Smooth muscle cell (in vitro differentiated cells): ENCODE measurements at regions not wholly inside any gene's neighbourhood (a gene's known extent, or its start where the extent isn't known, plus 50 kb on each side); places are given as distances from the start of the nearest gene placed in this dataset.
"Not testable (repeated sequence)": the region's sequence is repeated elsewhere in the genome, so short reads cannot be mapped to it uniquely, and the experiment has no call there.

Experiments used
- DNase-seq: peaks from one replicate; lab custom pipeline; 2025; ENCODE audit not compliant: unreplicated experiment; lab: John Stamatoyannopoulos, UW
- H2AFZ ChIP-seq: fragments of 200-600 bp; sonication (generic); 2 replicates; pipeline ENCODE4 v1.6.0; 2016; ENCODE audit warnings: antibody characterized with exemption, low read depth, mild to moderate bottlenecking
- H3F3A ChIP-seq: fragments of 200-600 bp; sonication (generic); 2 replicates; pipeline ENCODE4 v1.6.0; 2017; ENCODE audit warnings: antibody characterized with exemption, low read depth
- H3K27ac ChIP-seq: fragments of 200-600 bp; sonication (generic); 2 replicates; pipeline ENCODE4 v1.5.1; 2016; ENCODE audit warnings: low read depth, mild to moderate bottlenecking
- H3K27me3 ChIP-seq: fragments of 200-600 bp; sonication (generic); 2 replicates; pipeline ENCODE4 v1.6.1; 2016; ENCODE audit warnings: low read depth, mild to moderate bottlenecking
- H3K36me3 ChIP-seq: fragments of 200-600 bp; sonication (generic); 2 replicates; pipeline ENCODE4 v1.5.1; 2016; ENCODE audit warnings: low read depth
- H3K4me1 ChIP-seq: fragments of 200-600 bp; sonication (generic); 2 replicates; pipeline ENCODE4 v1.5.1; 2016; ENCODE audit warnings: low read depth
- H3K4me2 ChIP-seq: fragments of 200-600 bp; sonication (generic); 2 replicates; pipeline ENCODE4 v1.6.0; 2016; ENCODE audit warnings: mild to moderate bottlenecking
- H3K4me3 ChIP-seq: fragments of 200-600 bp; sonication (generic); 2 replicates; pipeline ENCODE4 v1.5.1; 2016; ENCODE audit warnings: mild to moderate bottlenecking
- H3K79me2 ChIP-seq: fragments of 200-600 bp; sonication (generic); 2 replicates; pipeline ENCODE4 v1.6.0; 2016; ENCODE audit warnings: low read depth, mild to moderate bottlenecking
- H3K9ac ChIP-seq: fragments of 200-600 bp; sonication (generic); 2 replicates; pipeline ENCODE4 v1.6.0; 2016; ENCODE audit warnings: low read depth
- H3K9me3 ChIP-seq: fragments of 200-600 bp; sonication (generic); replicated peaks from 2 replicates; pipeline ENCODE4 v1.5.1; 2016; ENCODE audit warnings: low read depth
- H4K20me1 ChIP-seq: fragments of 200-600 bp; sonication (generic); 2 replicates; pipeline ENCODE4 v1.6.0; 2016; ENCODE audit warnings: low read depth
- WGBS: methylation state at CpG from one replicate; pipeline ENCODE4 v1.1.7; 2016; ENCODE audit warnings: low lambda C conversion rate; 5-methylcytosine and 5-hydroxymethylcytosine counted together
- TF ChIP-seq, protein P1 (sequence below): fragments of 200-600 bp; sonication (generic); IDR thresholded peaks from 2 replicates; pipeline ENCODE4 v1.5.1; 2017; ENCODE audit warnings: borderline replicate concordance, mild to moderate bottlenecking, antibody characterized with exemption; ENCODE audit not compliant: insufficient read depth, poor library complexity, severe bottlenecking

DNA sequence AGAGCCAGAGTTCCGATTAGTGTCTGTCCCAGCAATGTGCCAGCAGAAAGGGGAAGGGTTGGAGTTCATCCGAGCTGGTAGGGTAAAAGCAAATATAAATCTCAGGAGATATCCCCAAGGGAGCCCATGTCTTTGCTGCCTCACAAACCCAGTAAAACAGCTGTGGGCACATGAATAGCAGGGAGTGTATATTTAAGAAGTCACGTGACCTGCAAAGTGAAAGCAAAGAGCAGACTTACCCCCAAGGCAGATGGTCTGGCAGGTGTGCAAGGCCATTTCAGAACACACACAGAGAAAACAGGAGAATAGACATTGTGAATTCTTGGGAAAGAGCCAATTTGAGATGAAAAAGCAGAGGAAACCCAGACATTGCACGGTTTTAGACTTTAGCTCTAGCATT, 653.4 kb downstream of the TGIF2LX start:
- WGBS, result 91% methylated on average over 2 of the region's 4 CpGs
- H4K20me1 ChIP-seq, H3K4me2 ChIP-seq, H3K27ac ChIP-seq, H3K27me3 ChIP-seq, H2AFZ ChIP-seq, H3K9ac ChIP-seq, H3K4me1 ChIP-seq, H3K36me3 ChIP-seq, DNase-seq, H3K79me2 ChIP-seq, H3F3A ChIP-seq, H3K4me3 ChIP-seq, H3K9me3 ChIP-seq: not testable (repeated sequence)

DNA sequence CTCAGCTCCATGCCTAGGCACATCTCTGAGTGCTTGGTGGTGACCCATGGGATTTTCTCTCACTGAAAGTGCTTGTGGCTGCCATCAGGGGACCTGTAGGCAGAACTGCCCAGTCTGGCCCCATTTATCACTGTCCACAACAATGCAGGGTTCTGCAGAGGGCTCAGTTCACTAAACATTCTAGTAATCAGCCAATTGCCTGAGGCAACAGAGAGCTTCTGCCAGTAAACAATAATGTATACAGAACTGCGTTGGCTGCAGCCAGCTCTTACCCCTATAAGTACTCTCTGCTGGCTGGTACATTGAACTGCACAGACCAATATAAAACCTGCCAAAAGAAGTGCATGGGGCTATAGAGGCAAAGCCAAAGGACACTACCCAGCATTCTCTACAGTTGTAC, 680.2 kb downstream of the TGIF2LX start:
- not testable (repeated sequence) for DNase-seq, H3K36me3 ChIP-seq, H3F3A ChIP-seq, H3K4me3 ChIP-seq, H3K79me2 ChIP-seq, H4K20me1 ChIP-seq, H3K9me3 ChIP-seq, H2AFZ ChIP-seq, H3K4me2 ChIP-seq, H3K9ac ChIP-seq, H3K4me1 ChIP-seq, H3K27ac ChIP-seq, H3K27me3 ChIP-seq
- WGBS, result 65% methylated on average over 1 of the region's 1 CpG

DNA sequence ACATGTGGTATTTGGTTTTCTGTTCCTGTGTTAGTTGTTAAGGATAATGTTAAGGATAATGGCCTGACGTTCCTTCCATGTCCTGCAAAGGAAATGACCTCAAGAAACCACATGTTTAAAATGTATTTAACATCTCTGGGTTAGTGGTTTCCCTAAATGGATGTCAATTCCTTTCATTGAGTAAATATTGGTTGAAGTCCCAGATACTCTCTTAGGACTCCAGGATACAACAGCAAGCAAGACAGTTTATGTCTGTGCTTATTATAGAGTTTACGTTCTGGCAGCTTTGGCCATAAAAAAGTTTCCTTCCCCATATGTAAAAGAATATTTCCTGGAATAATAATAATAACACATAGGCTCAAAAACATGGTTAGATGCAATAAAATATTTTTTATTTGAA, 684.0 kb downstream of the TGIF2LX start:
- H3K4me3 ChIP-seq, H4K20me1 ChIP-seq, H3K9ac ChIP-seq, DNase-seq, H3K27me3 ChIP-seq, H3K36me3 ChIP-seq, H3F3A ChIP-seq, H3K27ac ChIP-seq, H3K4me1 ChIP-seq, H3K9me3 ChIP-seq, H3K79me2 ChIP-seq, H3K4me2 ChIP-seq: not testable (repeated sequence)
- peak overlapping the region; percentile 49 for H2AFZ ChIP-seq
- WGBS, result 43% methylated on average over 2 of the region's 2 CpGs

DNA sequence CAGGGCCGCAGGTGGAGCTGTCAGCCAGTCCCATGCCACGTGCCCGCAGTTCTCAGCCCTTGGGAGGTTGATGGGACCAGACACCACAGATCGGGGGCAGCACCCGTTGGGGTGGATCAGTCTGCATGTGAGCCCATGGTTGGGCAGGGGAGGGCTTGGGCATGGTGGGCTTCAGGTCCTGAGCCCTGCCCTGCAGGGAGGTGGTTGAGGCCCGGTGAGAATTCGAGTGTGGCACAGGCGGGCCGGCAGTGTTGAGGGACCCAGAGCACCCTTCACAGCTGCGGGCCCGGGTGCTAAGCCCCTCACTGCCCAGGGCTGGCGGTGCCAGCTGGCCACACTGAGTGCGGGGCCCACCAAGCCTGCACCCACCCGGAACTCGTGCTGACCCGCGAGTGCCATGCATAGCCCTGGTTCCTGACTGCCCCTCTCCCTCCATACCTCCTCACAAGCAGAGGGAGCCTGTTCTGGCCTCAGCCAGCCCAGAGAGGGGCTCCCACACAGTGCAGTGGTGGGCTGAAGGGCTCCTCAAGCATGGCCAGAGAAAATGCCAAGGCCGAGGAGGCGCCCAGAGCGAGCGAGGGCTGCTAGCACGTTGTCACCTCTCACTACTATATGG, 696.1 kb downstream of the TGIF2LX start:
- Histone ChIP-seq H2AFZ (no peak overlapping the region), H3K36me3 (no peaks in the 10 kb centered on the region), H3K4me2 (no peak overlapping the region), H3K79me2 (no peaks in the 10 kb centered on the region), H4K20me1 (no peaks in the 10 kb centered on the region), H3F3A (no peaks in the 10 kb centered on the region), H3K9me3 (no peaks in the 10 kb centered on the region), H3K4me3 (no peak overlapping the region), H3K27ac (no peak overlapping the region), H3K9ac (no peak overlapping the region), H3K27me3 (no peaks in the 10 kb centered on the region), H3K4me1 (no peaks in the 10 kb centered on the region)
- WGBS, result 97% methylated on average over 11 of the region's 22 CpGs
- TF ChIP-seq, protein P1, sequence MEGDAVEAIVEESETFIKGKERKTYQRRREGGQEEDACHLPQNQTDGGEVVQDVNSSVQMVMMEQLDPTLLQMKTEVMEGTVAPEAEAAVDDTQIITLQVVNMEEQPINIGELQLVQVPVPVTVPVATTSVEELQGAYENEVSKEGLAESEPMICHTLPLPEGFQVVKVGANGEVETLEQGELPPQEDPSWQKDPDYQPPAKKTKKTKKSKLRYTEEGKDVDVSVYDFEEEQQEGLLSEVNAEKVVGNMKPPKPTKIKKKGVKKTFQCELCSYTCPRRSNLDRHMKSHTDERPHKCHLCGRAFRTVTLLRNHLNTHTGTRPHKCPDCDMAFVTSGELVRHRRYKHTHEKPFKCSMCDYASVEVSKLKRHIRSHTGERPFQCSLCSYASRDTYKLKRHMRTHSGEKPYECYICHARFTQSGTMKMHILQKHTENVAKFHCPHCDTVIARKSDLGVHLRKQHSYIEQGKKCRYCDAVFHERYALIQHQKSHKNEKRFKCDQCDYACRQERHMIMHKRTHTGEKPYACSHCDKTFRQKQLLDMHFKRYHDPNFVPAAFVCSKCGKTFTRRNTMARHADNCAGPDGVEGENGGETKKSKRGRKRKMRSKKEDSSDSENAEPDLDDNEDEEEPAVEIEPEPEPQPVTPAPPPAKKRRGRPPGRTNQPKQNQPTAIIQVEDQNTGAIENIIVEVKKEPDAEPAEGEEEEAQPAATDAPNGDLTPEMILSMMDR, result no peak
- no peak for DNase-seq

DNA sequence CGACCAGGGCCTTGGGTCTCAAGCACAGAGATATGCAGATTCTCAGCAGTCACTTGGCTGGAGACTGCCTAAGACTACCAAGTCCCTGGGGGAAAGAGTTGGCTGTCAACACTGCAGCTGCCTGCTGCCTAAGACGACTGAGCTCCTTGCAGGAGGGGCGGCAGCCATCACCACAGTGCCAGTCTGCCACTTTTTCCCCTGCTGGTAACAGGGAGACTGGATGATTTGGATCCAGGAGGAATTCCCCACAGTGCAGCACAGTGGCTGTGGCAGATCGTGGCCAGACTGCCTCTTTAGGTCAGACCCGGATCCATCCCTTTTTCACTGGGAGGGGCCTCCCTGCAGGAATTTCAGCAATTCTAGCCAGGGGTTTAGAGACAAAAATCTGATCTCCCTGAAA, 743.5 kb downstream of the TGIF2LX start:
- H3K36me3 ChIP-seq, H3K4me3 ChIP-seq, H3K9me3 ChIP-seq, H3K27ac ChIP-seq, H3K27me3 ChIP-seq, H4K20me1 ChIP-seq, H3F3A ChIP-seq, H3K79me2 ChIP-seq, H3K4me2 ChIP-seq, H3K4me1 ChIP-seq, H2AFZ ChIP-seq, H3K9ac ChIP-seq, DNase-seq: not testable (repeated sequence)
- 60% methylated on average over 5 of the region's 5 CpGs for WGBS

DNA sequence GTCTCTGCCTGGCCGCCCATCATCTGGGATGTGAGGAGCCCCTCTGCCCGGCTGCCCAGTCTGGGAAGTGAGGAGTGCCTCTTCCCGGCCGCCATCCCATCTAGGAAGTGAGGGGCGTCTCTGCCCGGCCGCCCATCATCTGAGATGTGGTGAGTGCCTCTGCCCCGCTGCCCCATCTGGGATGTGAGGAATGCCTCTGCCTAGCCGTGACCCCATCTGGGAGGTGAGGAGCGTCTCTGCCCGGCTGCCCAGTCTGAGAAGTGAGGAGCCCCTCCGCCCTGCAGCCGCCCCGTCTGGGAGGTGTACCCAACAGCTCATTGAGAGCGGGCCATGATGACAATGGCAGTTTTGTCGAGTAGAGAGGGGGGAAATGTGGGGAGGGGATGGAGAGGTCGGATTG, 721.1 kb upstream of the PABPC5 start:
- DNase-seq, H4K20me1 ChIP-seq, H2AFZ ChIP-seq, H3K27ac ChIP-seq, H3F3A ChIP-seq, H3K27me3 ChIP-seq, H3K36me3 ChIP-seq, H3K4me2 ChIP-seq, H3K79me2 ChIP-seq, H3K9me3 ChIP-seq, H3K9ac ChIP-seq, H3K4me3 ChIP-seq, H3K4me1 ChIP-seq: not testable (repeated sequence)
- 96% methylated on average over 17 of the region's 17 CpGs for WGBS

DNA sequence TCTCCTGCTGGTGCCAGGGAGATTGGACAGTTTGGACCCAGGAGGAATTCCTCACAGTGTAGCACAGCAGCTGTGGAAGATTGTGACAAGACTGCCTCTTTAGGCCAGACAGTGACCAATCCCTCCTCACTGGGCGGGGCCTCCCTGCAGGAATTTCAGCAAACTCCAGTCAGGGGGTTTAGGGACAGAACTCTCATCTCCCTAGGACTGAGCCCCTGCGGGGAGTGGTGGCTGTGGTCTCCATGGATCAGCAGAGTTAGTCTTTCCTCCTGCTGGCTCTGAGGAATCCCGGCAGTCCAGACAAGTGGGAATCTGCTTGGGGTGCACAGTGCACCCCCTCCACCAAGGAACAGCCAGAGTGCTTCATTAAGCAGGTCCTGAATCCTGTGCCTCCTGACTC, 697.1 kb upstream of the PABPC5 start:
- not testable (repeated sequence) for H3K9me3 ChIP-seq, H3K36me3 ChIP-seq, H3F3A ChIP-seq, H2AFZ ChIP-seq, H3K79me2 ChIP-seq, H4K20me1 ChIP-seq, H3K27me3 ChIP-seq, H3K9ac ChIP-seq, H3K4me3 ChIP-seq, H3K27ac ChIP-seq, H3K4me2 ChIP-seq, H3K4me1 ChIP-seq, DNase-seq
- WGBS, result 95% methylated on average over 3 of the region's 3 CpGs

DNA sequence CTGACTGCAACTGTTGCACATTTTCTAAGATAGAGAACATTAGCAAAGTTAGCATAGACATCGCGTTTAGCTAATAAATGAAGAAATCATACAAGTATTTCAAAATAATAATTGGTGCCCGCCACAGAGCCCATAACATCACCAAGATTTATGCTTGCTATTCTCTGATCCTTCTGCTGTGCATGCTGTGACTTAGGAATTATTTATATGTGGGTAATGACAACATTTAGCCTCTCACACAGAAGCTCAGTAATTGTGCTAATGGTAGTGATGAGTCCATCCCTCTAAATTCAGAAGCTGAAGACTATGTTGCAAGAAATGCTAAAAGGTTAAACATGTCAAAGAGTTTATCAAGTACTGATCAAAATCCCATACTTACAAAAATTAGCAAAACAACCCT, 677.0 kb upstream of the PABPC5 start:
- not testable (repeated sequence) for H3K4me2 ChIP-seq, H3K4me3 ChIP-seq, H3K4me1 ChIP-seq, H3K9me3 ChIP-seq, H3K9ac ChIP-seq, H3F3A ChIP-seq, H3K79me2 ChIP-seq, H3K27ac ChIP-seq, H3K27me3 ChIP-seq, H2AFZ ChIP-seq, H3K36me3 ChIP-seq, DNase-seq, H4K20me1 ChIP-seq
- 90% methylated on average over 3 of the region's 3 CpGs for WGBS
